Kasumi-1 (cell line): ENCODE measurements at regions not wholly inside any gene's neighbourhood (a gene's known extent, or its start where the extent isn't known, plus 50 kb on each side); places are given as distances from the start of the nearest gene placed in this dataset.

Experiments used
- DNase-seq, 2 experiments: peaks; one replicate each; lab custom pipeline; 2025; lab: John Stamatoyannopoulos, UW

DNA sequence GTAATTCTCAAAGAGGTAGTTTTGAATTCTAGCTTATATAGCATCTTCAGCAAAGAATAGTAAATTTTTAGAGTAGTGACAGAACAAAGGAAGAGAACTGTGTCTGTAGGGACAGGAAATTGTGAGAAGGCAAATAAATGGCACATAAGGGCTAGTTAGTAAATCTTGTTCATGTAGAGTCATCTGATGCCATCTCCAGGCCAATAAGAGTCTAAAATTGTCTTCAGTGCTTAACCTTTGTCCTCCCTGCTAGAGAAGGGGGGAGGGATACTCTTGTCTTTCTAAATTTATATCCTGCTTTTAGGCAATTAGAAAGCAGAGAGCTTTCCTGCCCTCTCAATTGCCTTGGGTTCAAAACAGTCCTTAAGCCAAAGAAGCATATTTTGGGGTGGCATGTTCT, 87.0 kb upstream of the DNAJC19 start:
- no peak for DNase-seq

GRCh38 chr3:181075098-181075497, 85.6 kb upstream of the DNAJC19 start:
- DNase-seq: no peak

GRCh38 chr3:181066143-181067087, 76.9 kb upstream of the DNAJC19 start:
- DNase-seq: no peak

DNA sequence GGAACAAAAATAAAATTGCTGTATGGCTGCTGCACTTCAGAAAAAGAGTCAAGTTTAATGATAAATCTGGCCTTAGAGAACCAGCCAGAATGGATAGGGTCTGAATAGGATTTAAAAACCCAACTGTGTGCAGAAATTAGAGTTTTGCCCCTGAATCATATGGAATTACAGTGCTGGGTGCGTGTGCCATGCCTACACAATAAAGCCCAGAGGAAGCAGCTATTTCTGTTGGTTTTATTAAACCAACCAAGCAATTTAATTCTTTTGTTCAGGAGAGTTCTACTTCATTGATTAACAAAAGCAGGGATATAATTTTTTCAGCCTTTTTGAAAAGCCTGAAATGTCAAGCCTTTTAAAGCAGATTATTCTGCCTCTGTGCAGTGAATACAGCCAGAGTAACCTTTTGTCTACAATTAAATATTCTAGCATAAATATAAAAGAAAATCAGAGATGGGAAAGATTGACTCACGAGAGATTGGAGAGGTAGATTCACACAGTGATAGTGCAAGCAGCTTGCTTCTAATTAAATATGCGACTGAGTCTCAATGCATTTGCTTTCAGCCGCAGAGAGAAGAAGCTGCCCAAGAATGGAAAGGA, 66.7 kb upstream of the DNAJC19 start:
- no peak for DNase-seq

GRCh38 chr3:181054538-181054937, 65.0 kb upstream of the DNAJC19 start:
- DNase-seq: no peak

- no peak for DNase-seq
These were observed 62.7 kb upstream of the DNAJC19 start for GRCh38 chr3:181052256-181052655.

- no peak for DNase-seq
These were observed 61.2 kb upstream of the DNAJC19 start for GRCh38 chr3:181050738-181051137.

GRCh38 chr3:181040030-181040429, 50.5 kb upstream of the DNAJC19 start:
- DNase-seq: no peak
